Osteocyte (in vitro differentiated cells): ENCODE measurements at regions not wholly inside any gene's neighbourhood (a gene's known extent, or its start where the extent isn't known, plus 50 kb on each side); places are given as distances from the start of the nearest gene placed in this dataset.

Experiments used
- DNase-seq: peaks from one replicate; pipeline ENCODE4 v3.0.0; 2021; ENCODE audit warnings: mixed read lengths; ENCODE audit not compliant: unreplicated experiment; ENCODE audit errors: extremely low spot score
- H3K27ac Mint-ChIP-seq: one replicate; pipeline ENCODE4 v1.8.0; 2021; ENCODE audit warnings: mild to moderate bottlenecking, mixed read lengths; ENCODE audit not compliant: unreplicated experiment
- H3K27me3 Mint-ChIP-seq: one replicate; pipeline ENCODE4 v1.8.0; 2021; ENCODE audit warnings: mixed read lengths; ENCODE audit not compliant: unreplicated experiment
- H3K36me3 Mint-ChIP-seq: one replicate; pipeline ENCODE4 v1.8.0; 2021; ENCODE audit warnings: mixed read lengths; ENCODE audit not compliant: unreplicated experiment
- H3K4me1 Mint-ChIP-seq: one replicate; pipeline ENCODE4 v1.8.0; 2021; ENCODE audit warnings: mixed read lengths; ENCODE audit not compliant: unreplicated experiment
- H3K4me3 Mint-ChIP-seq: one replicate; pipeline ENCODE4 v1.8.0; 2021; ENCODE audit warnings: mild to moderate bottlenecking, moderate library complexity, mixed read lengths; ENCODE audit not compliant: unreplicated experiment
- H3K9me3 Mint-ChIP-seq: one replicate; pipeline ENCODE4 v1.8.0; 2021; ENCODE audit warnings: mixed read lengths; ENCODE audit not compliant: unreplicated experiment
- TF ChIP-seq, protein P1 (sequence below): fragments of 200-600 bp; sonication (generic); IDR thresholded peaks from 2 replicates; pipeline ENCODE4 v1.5.0; 2021; ENCODE audit warnings: antibody characterized with exemption, mild to moderate bottlenecking, moderate library complexity

DNA sequence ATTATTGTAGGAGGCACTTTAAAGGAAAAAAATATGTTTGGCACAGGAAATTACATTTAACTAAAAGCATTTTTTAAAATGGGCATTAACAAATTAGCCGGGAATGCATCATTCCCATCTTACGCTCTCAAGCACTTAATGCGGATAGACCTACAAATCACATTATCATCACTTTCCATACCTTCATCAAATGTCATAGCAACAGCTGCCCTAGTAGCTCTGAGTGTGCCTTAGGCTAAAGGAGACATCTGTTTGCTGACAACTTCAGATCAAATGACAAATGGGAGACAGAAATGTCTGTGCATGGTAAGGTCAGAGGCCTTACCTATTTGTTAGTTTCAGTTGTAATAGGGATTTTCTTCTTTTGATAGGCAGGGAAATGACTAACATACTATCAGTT is 773.2 kb upstream of the SLC10A2 start:
- TF ChIP-seq, protein P1, sequence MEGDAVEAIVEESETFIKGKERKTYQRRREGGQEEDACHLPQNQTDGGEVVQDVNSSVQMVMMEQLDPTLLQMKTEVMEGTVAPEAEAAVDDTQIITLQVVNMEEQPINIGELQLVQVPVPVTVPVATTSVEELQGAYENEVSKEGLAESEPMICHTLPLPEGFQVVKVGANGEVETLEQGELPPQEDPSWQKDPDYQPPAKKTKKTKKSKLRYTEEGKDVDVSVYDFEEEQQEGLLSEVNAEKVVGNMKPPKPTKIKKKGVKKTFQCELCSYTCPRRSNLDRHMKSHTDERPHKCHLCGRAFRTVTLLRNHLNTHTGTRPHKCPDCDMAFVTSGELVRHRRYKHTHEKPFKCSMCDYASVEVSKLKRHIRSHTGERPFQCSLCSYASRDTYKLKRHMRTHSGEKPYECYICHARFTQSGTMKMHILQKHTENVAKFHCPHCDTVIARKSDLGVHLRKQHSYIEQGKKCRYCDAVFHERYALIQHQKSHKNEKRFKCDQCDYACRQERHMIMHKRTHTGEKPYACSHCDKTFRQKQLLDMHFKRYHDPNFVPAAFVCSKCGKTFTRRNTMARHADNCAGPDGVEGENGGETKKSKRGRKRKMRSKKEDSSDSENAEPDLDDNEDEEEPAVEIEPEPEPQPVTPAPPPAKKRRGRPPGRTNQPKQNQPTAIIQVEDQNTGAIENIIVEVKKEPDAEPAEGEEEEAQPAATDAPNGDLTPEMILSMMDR: no peak

DNA sequence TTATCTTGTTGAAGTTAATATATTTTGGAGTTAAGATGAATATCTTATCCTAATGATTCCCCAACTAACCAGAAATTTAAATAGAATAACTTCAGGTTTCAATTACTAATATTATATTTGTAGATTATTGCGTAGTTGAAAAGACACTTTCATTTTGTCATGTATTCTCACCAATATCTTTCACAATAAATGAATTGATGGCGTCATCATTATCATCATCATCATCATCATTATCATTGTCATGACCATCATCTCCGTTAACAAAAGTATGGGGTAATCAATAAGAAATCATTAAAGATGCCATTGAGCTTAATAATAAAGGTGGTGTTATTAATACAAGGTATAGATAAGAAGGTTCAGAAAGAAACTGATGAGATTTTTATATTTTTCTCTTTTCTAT is 768.8 kb upstream of the SLC10A2 start:
- peaks cover 3% of the 10 kb centered on the region for H3K36me3 Mint-ChIP-seq
- H3K4me3 Mint-ChIP-seq: no peak overlapping the region
- peaks cover 8% of the 10 kb centered on the region for H3K9me3 Mint-ChIP-seq
- peaks cover 2% of the 10 kb centered on the region for H3K4me1 Mint-ChIP-seq
- no peaks in the 10 kb centered on the region for H3K27me3 Mint-ChIP-seq
- DNase-seq: no peak
- TF ChIP-seq, protein P1: no peak
- H3K27ac Mint-ChIP-seq: no peak overlapping the region

More for the DNA sequence above, 773.2 kb upstream of the SLC10A2 start:
- peaks cover 2% of the 10 kb centered on the region for H3K4me1 Mint-ChIP-seq
- no peak for DNase-seq
- H3K27ac Mint-ChIP-seq: no peak overlapping the region
- no peaks in the 10 kb centered on the region for H3K36me3 Mint-ChIP-seq
- H3K27me3 Mint-ChIP-seq: no peaks in the 10 kb centered on the region
- no peaks in the 10 kb centered on the region for H3K9me3 Mint-ChIP-seq
- H3K4me3 Mint-ChIP-seq: no peak overlapping the region

DNA sequence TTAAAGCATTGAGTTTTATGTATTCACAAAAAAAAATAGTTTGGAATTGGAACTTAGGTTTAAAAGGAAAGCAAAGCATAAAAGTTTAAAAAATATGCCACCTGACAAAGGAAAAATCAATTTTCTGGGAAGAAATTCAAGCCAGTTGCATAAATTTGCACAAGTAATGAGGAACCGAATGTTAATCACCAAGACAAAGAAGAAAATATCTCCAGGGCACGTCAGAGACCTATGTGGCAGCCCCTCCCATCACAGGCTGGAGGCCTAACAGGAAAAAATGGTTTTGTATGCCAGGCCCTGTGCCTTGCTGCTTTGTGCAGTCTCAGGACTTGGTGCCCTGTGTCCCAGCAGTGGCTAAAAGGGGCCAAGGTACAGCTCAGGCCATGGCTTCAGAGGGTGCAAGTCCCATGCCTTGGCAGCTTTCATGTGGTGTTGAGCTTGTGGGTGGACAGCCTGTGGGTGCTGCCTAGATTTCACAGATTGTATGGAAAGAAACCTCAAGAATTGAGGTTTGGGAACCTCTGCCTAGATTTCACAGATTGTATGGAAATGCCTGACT is 767.2 kb upstream of the SLC10A2 start:
- DNase-seq: no peak
- no peaks in the 10 kb centered on the region for H3K27me3 Mint-ChIP-seq
- peaks cover 8% of the 10 kb centered on the region for H3K9me3 Mint-ChIP-seq
- H3K27ac Mint-ChIP-seq: no peak overlapping the region
- TF ChIP-seq, protein P1: no peak
- H3K36me3 Mint-ChIP-seq: peaks cover 3% of the 10 kb centered on the region
- no peaks in the 10 kb centered on the region for H3K4me1 Mint-ChIP-seq
- no peak overlapping the region for H3K4me3 Mint-ChIP-seq

DNA sequence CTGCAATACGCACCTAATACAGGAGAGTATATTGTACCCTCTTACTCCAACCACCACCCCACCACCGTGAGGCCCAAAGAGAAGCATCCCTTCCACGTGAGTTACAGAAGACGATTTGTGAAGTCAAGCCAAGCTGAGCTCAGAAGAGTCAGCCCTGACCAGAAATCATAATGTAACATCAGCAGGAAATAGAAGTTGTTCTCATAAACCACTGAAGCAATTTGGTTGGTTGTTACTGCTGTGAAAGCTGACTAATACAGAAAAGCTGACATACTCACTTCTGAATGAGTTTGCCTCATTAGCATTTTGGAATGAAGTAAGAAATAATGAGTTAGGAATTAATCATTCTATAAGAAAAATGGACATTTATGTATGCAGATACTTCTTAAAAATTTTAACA is 749.4 kb upstream of the SLC10A2 start:
- Mint-ChIP-seq H3K27ac (no peak overlapping the region), H3K27me3 (no peaks in the 10 kb centered on the region), H3K4me3 (no peak overlapping the region), H3K36me3 (no peaks in the 10 kb centered on the region), H3K4me1 (peaks cover 28% of the 10 kb centered on the region), H3K9me3 (peaks cover 11% of the 10 kb centered on the region)
- DNase-seq: no peak
- TF ChIP-seq, protein P1: no peak

DNA sequence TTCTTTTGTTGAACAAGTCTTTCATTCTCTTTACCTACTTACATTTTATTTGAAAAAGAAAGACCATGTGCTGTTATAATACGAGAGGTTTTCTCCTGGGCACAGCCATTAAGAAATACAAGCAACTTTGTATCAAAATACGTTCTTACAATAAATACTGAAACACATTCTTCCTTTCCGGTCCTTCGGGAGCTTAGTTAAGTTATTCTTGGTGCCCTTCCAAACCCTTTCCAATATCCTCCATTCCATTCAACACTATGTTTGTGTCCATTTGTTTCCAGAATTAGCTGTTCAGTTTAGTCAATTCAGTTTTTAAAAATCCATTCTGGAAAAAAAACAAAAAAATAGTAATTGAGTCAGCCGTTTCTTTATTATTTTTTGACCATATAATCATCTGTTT is 746.8 kb upstream of the SLC10A2 start:
- H3K4me1 Mint-ChIP-seq: peaks cover 32% of the 10 kb centered on the region
- no peak for DNase-seq
- H3K27ac Mint-ChIP-seq: peak overlapping the region; percentile 46
- no peaks in the 10 kb centered on the region for H3K27me3 Mint-ChIP-seq
- TF ChIP-seq, protein P1: no peak
- H3K36me3 Mint-ChIP-seq: no peaks in the 10 kb centered on the region
- H3K9me3 Mint-ChIP-seq: no peaks in the 10 kb centered on the region
- peak overlapping the region; percentile 14 for H3K4me3 Mint-ChIP-seq
